GM23248 (cell line): ENCODE measurements at regions not wholly inside any gene's neighbourhood (a gene's known extent, or its start where the extent isn't known, plus 50 kb on each side); places are given as distances from the start of the nearest gene placed in this dataset.

ENCODE experiments used
- DNase-seq: peaks from one replicate; pipeline ENCODE4 v3.0.0-alpha.2; 2015
- H2AFZ ChIP-seq: fragments of 200-600 bp; sonication (generic); 2 replicates; pipeline ENCODE4 v1.6.1; 2016; ENCODE audit warnings: antibody characterized with exemption
- H3F3A ChIP-seq: fragments of 200-600 bp; sonication (generic); 2 replicates; pipeline ENCODE4 v1.6.1; 2016; ENCODE audit warnings: mild to moderate bottlenecking, antibody characterized with exemption, mixed run types; ENCODE audit not compliant: insufficient read depth
- H3K27ac ChIP-seq: fragments of 200-600 bp; sonication (generic); 2 replicates; pipeline ENCODE4 v1.5.1; 2016; ENCODE audit warnings: mild to moderate bottlenecking
- H3K27me3 ChIP-seq: fragments of 200-600 bp; sonication (generic); replicated peaks from 2 replicates; pipeline ENCODE4 v1.6.1; 2016; ENCODE audit warnings: mild to moderate bottlenecking; ENCODE audit not compliant: insufficient read depth
- H3K36me3 ChIP-seq: fragments of 200-600 bp; sonication (generic); 2 replicates; pipeline ENCODE4 v1.6.1; 2016; ENCODE audit warnings: low read depth, mild to moderate bottlenecking
- H3K4me1 ChIP-seq: fragments of 200-600 bp; sonication (generic); 2 replicates; pipeline ENCODE4 v1.6.1; 2016; ENCODE audit warnings: mild to moderate bottlenecking; ENCODE audit not compliant: insufficient read depth
- H3K4me2 ChIP-seq: fragments of 200-600 bp; sonication (generic); one replicate; pipeline ENCODE4 v1.6.1; 2016; ENCODE audit warnings: mild to moderate bottlenecking; ENCODE audit not compliant: unreplicated experiment
- H3K4me3 ChIP-seq: fragments of 200-600 bp; sonication (generic); 2 replicates; pipeline ENCODE4 v1.5.1; 2016; ENCODE audit warnings: mild to moderate bottlenecking
- H3K79me2 ChIP-seq: fragments of 200-600 bp; sonication (generic); 2 replicates; pipeline ENCODE4 v1.6.1; 2016; ENCODE audit warnings: mild to moderate bottlenecking; ENCODE audit not compliant: insufficient read depth
- H3K9ac ChIP-seq: fragments of 200-600 bp; sonication (generic); 2 replicates; pipeline ENCODE4 v1.6.1; 2016; ENCODE audit warnings: mild to moderate bottlenecking
- H3K9me2 ChIP-seq: fragments of 200-600 bp; sonication (generic); 2 replicates; pipeline ENCODE4 v1.6.1; 2016; ENCODE audit warnings: mixed run types, mild to moderate bottlenecking, moderate library complexity; ENCODE audit not compliant: insufficient read depth
- H3K9me3 ChIP-seq: fragments of 200-600 bp; sonication (generic); one replicate; pipeline ENCODE4 v1.6.1; 2017; ENCODE audit warnings: low read depth
- H4K20me1 ChIP-seq: fragments of 200-600 bp; sonication (generic); 2 replicates; pipeline ENCODE4 v1.6.0; 2016; ENCODE audit not compliant: insufficient read depth
- EZH2 ChIP-seq: fragments of 200-600 bp; sonication (generic); IDR thresholded peaks from 2 replicates; pipeline ENCODE4 v1.6.1; 2018; ENCODE audit warnings: antibody characterized with exemption, mild to moderate bottlenecking; ENCODE audit not compliant: insufficient read depth, poor library complexity, severe bottlenecking
- EZH2phosphoT487 ChIP-seq: fragments of 200-600 bp; sonication (generic); IDR thresholded peaks from 2 replicates; pipeline ENCODE4 v1.6.1; 2018; ENCODE audit warnings: antibody characterized with exemption, moderate library complexity, mild to moderate bottlenecking, low read depth; ENCODE audit not compliant: insufficient read depth
- WGBS, 2 experiments: methylation state at CpG; one replicate each; pipeline ENCODE4 v1.1.6; 2015 to 2017; ENCODE audit warnings: low lambda C conversion rate in 2 of 2, low coverage in 1 of 2; ENCODE audit errors: missing lambda C conversion rate in 2 of 2; 5-methylcytosine and 5-hydroxymethylcytosine counted together
- in situ Hi-C: fragments of 300-500 bp; cut with MboI; formaldehyde crosslinking; loops from 2 replicates; pipeline ENCODE4 v1.15.0; 2020

- Histone ChIP-seq H3K9ac (no peak overlapping the region), H3K4me1 (no peaks in the 10 kb centered on the region), H3K9me3 (no peaks in the 10 kb centered on the region), H3K4me2 (no peak overlapping the region), H3K4me3 (no peak overlapping the region), H4K20me1 (no peaks in the 10 kb centered on the region), H3K79me2 (no peaks in the 10 kb centered on the region), H3K27ac (no peak overlapping the region), H3K36me3 (no peaks in the 10 kb centered on the region), H3K9me2 (no peaks in the 10 kb centered on the region), H3K27me3 (no peaks in the 10 kb centered on the region), H2AFZ (no peak overlapping the region), H3F3A (0 out of 2 replicates have a peak, but pooled peaks cover 3% of the 10 kb centered on the region)
- in situ Hi-C loops = no loop called here
- WGBS, 2 experiments = 24 to 28% methylated on average over 2 of the region's 2 CpGs
- no peak for DNase-seq
- TF ChIP-seq EZH2phosphoT487 = no peak
- TF ChIP-seq EZH2 = no peak
Observed at GRCh38 chr6:126824226-126824625, 294.2 kb upstream of the RSPO3 start.

- no peaks in the 10 kb centered on the region for H3K9me2 ChIP-seq
- in situ Hi-C loops = no loop called here
- no peaks in the 10 kb centered on the region for H3K9me3 ChIP-seq
- no peaks in the 10 kb centered on the region for H3K79me2 ChIP-seq
- H2AFZ ChIP-seq = no peak overlapping the region
- no peak overlapping the region for H3K27ac ChIP-seq
- H4K20me1 ChIP-seq = no peaks in the 10 kb centered on the region
- WGBS, 2 experiments = 98 to 100% methylated on average over 2 of the region's 2 CpGs
- no peak for DNase-seq
- no peak overlapping the region for H3K4me3 ChIP-seq
- 0 out of 2 replicates have a peak, but pooled peaks cover 3% of the 10 kb centered on the region for H3F3A ChIP-seq
- H3K27me3 ChIP-seq = no peaks in the 10 kb centered on the region
- no peaks in the 10 kb centered on the region for H3K4me1 ChIP-seq
- no peaks in the 10 kb centered on the region for H3K36me3 ChIP-seq
- no peak overlapping the region for H3K9ac ChIP-seq
- H3K4me2 ChIP-seq = no peak overlapping the region
- no peak for TF ChIP-seq EZH2
- TF ChIP-seq EZH2phosphoT487 = no peak
Observed at GRCh38 chr6:126824815-126825214, 293.7 kb upstream of the RSPO3 start.

DNA sequence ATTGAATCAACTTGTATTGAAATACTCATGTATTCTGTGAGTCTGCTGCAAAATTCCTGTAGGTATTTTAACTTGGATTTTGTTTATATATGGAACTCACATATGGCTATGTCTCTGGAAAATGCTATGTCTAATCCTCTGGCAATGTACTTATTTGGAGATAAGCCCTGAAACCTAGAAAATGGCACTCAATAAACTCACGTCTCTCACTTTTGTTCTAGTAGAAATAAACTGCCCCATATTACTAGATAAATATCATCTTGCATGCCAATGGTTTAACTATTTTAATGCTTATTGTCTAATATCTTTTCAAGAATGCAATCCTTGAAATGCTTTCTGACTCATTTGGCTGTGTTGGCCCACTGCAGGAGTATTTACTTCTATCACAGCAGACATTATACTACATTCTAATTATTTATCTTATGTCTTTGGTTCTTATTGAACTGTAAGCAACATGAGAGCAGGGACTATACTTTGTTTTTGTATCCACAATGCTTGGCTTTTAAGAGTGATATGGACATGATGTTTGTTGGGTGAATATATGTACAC, 292.2 kb upstream of the RSPO3 start:
- Histone ChIP-seq H3K27me3 (no peaks in the 10 kb centered on the region), H2AFZ (no peak overlapping the region), H3K9me2 (no peaks in the 10 kb centered on the region), H3F3A (0 out of 2 replicates have a peak, but pooled peaks cover 3% of the 10 kb centered on the region), H3K9me3 (no peaks in the 10 kb centered on the region), H4K20me1 (no peaks in the 10 kb centered on the region), H3K27ac (no peak overlapping the region), H3K4me2 (peak overlapping the region; percentile 21), H3K9ac (no peak overlapping the region), H3K36me3 (no peaks in the 10 kb centered on the region), H3K4me3 (no peak overlapping the region), H3K79me2 (no peaks in the 10 kb centered on the region), H3K4me1 (no peaks in the 10 kb centered on the region)
- 53 to 54% methylated on average over 1 of the region's 1 CpG for WGBS, 2 experiments
- TF ChIP-seq EZH2phosphoT487 = no peak
- no peak for TF ChIP-seq EZH2
- DNase-seq = peak; percentile 32
- in situ Hi-C loops = no loop called here

DNA sequence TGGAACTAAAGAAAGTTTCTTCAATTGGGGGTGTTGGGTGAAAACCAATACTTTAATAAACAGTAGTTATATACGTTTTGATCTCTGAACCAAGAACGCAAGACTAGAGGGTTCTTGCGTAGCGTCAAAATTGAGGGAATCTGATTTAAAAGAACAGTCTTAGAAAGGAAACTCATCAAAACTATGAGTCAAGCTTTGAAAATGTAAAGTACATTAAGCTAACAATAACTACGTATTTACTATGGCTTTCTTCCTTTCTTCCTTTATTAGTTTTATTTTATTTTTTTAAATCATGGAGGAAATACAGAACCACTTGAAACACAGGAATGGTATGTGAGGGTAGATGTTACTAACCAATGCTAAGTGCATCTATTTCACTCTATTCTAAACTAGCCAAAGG, 287.0 kb upstream of the RSPO3 start:
- no peak overlapping the region for H2AFZ ChIP-seq
- no peak overlapping the region for H3K27ac ChIP-seq
- no peaks in the 10 kb centered on the region for H3K27me3 ChIP-seq
- TF ChIP-seq EZH2 = no peak
- TF ChIP-seq EZH2phosphoT487 = no peak
- H3K9ac ChIP-seq = no peak overlapping the region
- H3K79me2 ChIP-seq = no peaks in the 10 kb centered on the region
- no peaks in the 10 kb centered on the region for H3K36me3 ChIP-seq
- DNase-seq = no peak
- no peaks in the 10 kb centered on the region for H3K9me2 ChIP-seq
- no peaks in the 10 kb centered on the region for H3F3A ChIP-seq
- in situ Hi-C loops = no loop called here
- no peaks in the 10 kb centered on the region for H3K4me1 ChIP-seq
- no peaks in the 10 kb centered on the region for H4K20me1 ChIP-seq
- no peak overlapping the region for H3K4me2 ChIP-seq
- no peak overlapping the region for H3K4me3 ChIP-seq
- WGBS, 2 experiments = 80 to 83% methylated on average over 5 of the region's 5 CpGs
- H3K9me3 ChIP-seq = no peaks in the 10 kb centered on the region

DNA sequence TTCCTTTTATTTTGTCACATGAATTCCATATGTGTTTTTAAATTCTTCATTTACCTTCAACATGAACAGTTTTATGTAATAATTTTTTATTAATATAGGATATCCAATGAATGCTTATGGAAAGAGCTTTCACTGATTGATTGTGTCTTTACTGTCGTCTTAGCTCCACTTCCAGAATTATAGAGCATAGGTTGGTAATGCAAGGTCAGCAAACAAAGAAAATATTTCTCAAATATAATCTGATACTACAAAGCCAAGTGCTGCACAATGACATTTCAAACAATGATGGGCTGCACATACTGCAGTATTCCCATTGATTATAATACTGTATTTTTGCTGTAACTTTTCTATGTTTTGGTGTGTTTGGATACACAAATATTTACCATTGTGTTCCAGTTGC, 275.7 kb upstream of the RSPO3 start:
- no peaks in the 10 kb centered on the region for H4K20me1 ChIP-seq
- H3K9me3 ChIP-seq = no peaks in the 10 kb centered on the region
- no peak overlapping the region for H3K27ac ChIP-seq
- no peak overlapping the region for H3K4me3 ChIP-seq
- H3K4me2 ChIP-seq = no peak overlapping the region
- H3K27me3 ChIP-seq = no peaks in the 10 kb centered on the region
- DNase-seq = no peak
- H3K4me1 ChIP-seq = no peaks in the 10 kb centered on the region
- no peak overlapping the region for H3K9ac ChIP-seq
- H3K36me3 ChIP-seq = no peaks in the 10 kb centered on the region
- in situ Hi-C loops = no loop called here
- no peak overlapping the region for H2AFZ ChIP-seq
- no peak for TF ChIP-seq EZH2
- no peak for TF ChIP-seq EZH2phosphoT487
- H3K79me2 ChIP-seq = no peaks in the 10 kb centered on the region
- H3F3A ChIP-seq = no peaks in the 10 kb centered on the region
- WGBS, 2 experiments = 41 to 62% methylated on average over 1 of the region's 1 CpG
- H3K9me2 ChIP-seq = no peaks in the 10 kb centered on the region
